HEK293 (cell line): ENCODE measurements at regions not wholly inside any gene's neighbourhood (a gene's known extent, or its start where the extent isn't known, plus 50 kb on each side); places are given as distances from the start of the nearest gene placed in this dataset.

ENCODE experiments used
- CTCF ChIA-PET: fragments of 350-600 bp; formaldehyde crosslinking; extraction: SDS; loops from one replicate; lab custom pipeline; 2021; ENCODE audit warnings: antibody characterized with exemption; lab: Yijun Ruan, JAX
- POLR2A ChIA-PET: fragments of 300-600 bp; formaldehyde crosslinking; extraction: SDS; loops from one replicate; lab custom pipeline; 2020; ENCODE audit warnings: antibody characterized with exemption, inconsistent platforms; lab: Yijun Ruan, JAX
- H3K27ac ChIP-seq: fragments of 200-500 bp; sonication (Bioruptor generic); 2 replicates; pipeline ENCODE4 v1.5.1; 2014; ENCODE audit warnings: low read depth, low read length, control low read depth, inconsistent platforms; ENCODE audit errors: extremely low read depth
- H3K36me3 ChIP-seq, 2 experiments: fragments of 200-500 bp in 1 of 2; sonication (Bioruptor generic) in 1 of 2; 1 replicate in 1 of 2; 2 replicates in 1 of 2; pipeline ENCODE4 v1.5.1; 2014 to 2017; ENCODE audit warnings: inconsistent platforms in 2 of 2, low read length in 2 of 2; ENCODE audit not compliant: control insufficient read depth in 2 of 2, insufficient read depth in 1 of 2
- H3K4me1 ChIP-seq: fragments of 200-500 bp; sonication (Bioruptor generic); 2 replicates; pipeline ENCODE4 v1.5.1; 2014; ENCODE audit warnings: mild to moderate bottlenecking, low read length, inconsistent platforms; ENCODE audit not compliant: control insufficient read depth, insufficient read depth
- H3K4me3 ChIP-seq: 2 replicates; pipeline ENCODE4 v1.5.1; 2011; ENCODE audit warnings: low read depth, mild to moderate bottlenecking, control low read depth, low read length, moderate library complexity
- H3K9me3 ChIP-seq: fragments of 200-500 bp; sonication (Bioruptor generic); 2 replicates; pipeline ENCODE4 v1.5.1; 2014; ENCODE audit warnings: low read depth, low read length, inconsistent platforms; ENCODE audit not compliant: control insufficient read depth, insufficient read depth
- REPIN1 ChIP-seq: fragments of 450-650 bp; formaldehyde crosslinking; IDR thresholded peaks from 2 replicates; pipeline ENCODE4 v1.5.1; 2017; ENCODE audit warnings: missing biosample characterization, missing genetic modification characterization, low read depth
- SCRT2 ChIP-seq: fragments of 450-650 bp; formaldehyde crosslinking; IDR thresholded peaks from 2 replicates; pipeline ENCODE4 v1.5.1; 2016; ENCODE audit warnings: missing biosample characterization, missing genetic modification characterization
- SP2 ChIP-seq: fragments of 450-650 bp; formaldehyde crosslinking; IDR thresholded peaks from 2 replicates; pipeline ENCODE4 v1.5.1; 2016; ENCODE audit warnings: missing biosample characterization, missing genetic modification characterization
- YY2 ChIP-seq: fragments of 450-650 bp; formaldehyde crosslinking; IDR thresholded peaks from 2 replicates; pipeline ENCODE4 v1.5.1; 2016; ENCODE audit warnings: missing biosample characterization, missing genetic modification characterization
- ZNF174 ChIP-seq: fragments of 450-650 bp; formaldehyde crosslinking; IDR thresholded peaks from 2 replicates; pipeline ENCODE4 v1.5.0; 2017; ENCODE audit warnings: missing biosample characterization, mild to moderate bottlenecking, missing genetic modification characterization
- ZNF354C ChIP-seq: fragments of 450-650 bp; formaldehyde crosslinking; IDR thresholded peaks from 2 replicates; pipeline ENCODE4 v1.5.1; 2016; ENCODE audit warnings: missing biosample characterization, missing genetic modification characterization, low read depth, borderline replicate concordance
- ZNF37A ChIP-seq: fragments of 450-650 bp; IDR thresholded peaks from 2 replicates; pipeline ENCODE4 v1.5.1; 2018; ENCODE audit warnings: missing biosample characterization, missing genetic modification characterization
- ZNF394 ChIP-seq: fragments of 450-650 bp; formaldehyde crosslinking; IDR thresholded peaks from 2 replicates; pipeline ENCODE4 v1.5.1; 2016; ENCODE audit warnings: missing biosample characterization, missing genetic modification characterization, mild to moderate bottlenecking, moderate library complexity, borderline replicate concordance
- ZNF426 ChIP-seq: fragments of 450-650 bp; formaldehyde crosslinking; IDR thresholded peaks from 2 replicates; pipeline ENCODE4 v1.5.1; 2017; ENCODE audit warnings: missing biosample characterization, missing genetic modification characterization, mild to moderate bottlenecking, inconsistent platforms, moderate library complexity
- ZNF660 ChIP-seq: fragments of 450-650 bp; IDR thresholded peaks from 2 replicates; pipeline ENCODE4 v1.5.1; 2018; ENCODE audit warnings: missing biosample characterization, mild to moderate bottlenecking, missing genetic modification characterization
- ZNF776 ChIP-seq: fragments of 450-650 bp; formaldehyde crosslinking; IDR thresholded peaks from 2 replicates; pipeline ENCODE4 v1.5.0; 2017; ENCODE audit warnings: missing biosample characterization, missing genetic modification characterization, borderline replicate concordance
- ZSCAN16 ChIP-seq: fragments of 450-650 bp; formaldehyde crosslinking; IDR thresholded peaks from 2 replicates; pipeline ENCODE4 v1.5.1; 2016; ENCODE audit warnings: missing biosample characterization, missing genetic modification characterization
- ZSCAN30 ChIP-seq: fragments of 450-650 bp; IDR thresholded peaks from 2 replicates; pipeline ENCODE4 v1.5.1; 2018; ENCODE audit warnings: missing biosample characterization, mild to moderate bottlenecking, missing genetic modification characterization, moderate library complexity
- TF ChIP-seq, protein P1 (sequence below): fragments of 450-650 bp; formaldehyde crosslinking; IDR thresholded peaks from 2 replicates; pipeline ENCODE4 v1.5.1; 2016; ENCODE audit warnings: missing biosample characterization, missing genetic modification characterization
- TF ChIP-seq, protein P2 (sequence below): fragments of 450-650 bp; formaldehyde crosslinking; IDR thresholded peaks from 2 replicates; pipeline ENCODE4 v1.5.1; 2016; ENCODE audit warnings: missing biosample characterization, missing genetic modification characterization, low read depth
- TF ChIP-seq, protein P3 (sequence below): fragments of 450-650 bp; formaldehyde crosslinking; IDR thresholded peaks from 2 replicates; pipeline ENCODE4 v1.5.1; 2016; ENCODE audit warnings: missing biosample characterization, missing genetic modification characterization
- TF ChIP-seq, protein P4 (sequence below): fragments of 450-650 bp; formaldehyde crosslinking; IDR thresholded peaks from 2 replicates; pipeline ENCODE4 v1.5.1; 2016; ENCODE audit warnings: missing biosample characterization, missing genetic modification characterization
- TF ChIP-seq, protein P5 (sequence below): fragments of 450-650 bp; formaldehyde crosslinking; IDR thresholded peaks from 2 replicates; pipeline ENCODE4 v1.5.1; 2016; ENCODE audit warnings: missing biosample characterization, missing genetic modification characterization, borderline replicate concordance

DNA sequence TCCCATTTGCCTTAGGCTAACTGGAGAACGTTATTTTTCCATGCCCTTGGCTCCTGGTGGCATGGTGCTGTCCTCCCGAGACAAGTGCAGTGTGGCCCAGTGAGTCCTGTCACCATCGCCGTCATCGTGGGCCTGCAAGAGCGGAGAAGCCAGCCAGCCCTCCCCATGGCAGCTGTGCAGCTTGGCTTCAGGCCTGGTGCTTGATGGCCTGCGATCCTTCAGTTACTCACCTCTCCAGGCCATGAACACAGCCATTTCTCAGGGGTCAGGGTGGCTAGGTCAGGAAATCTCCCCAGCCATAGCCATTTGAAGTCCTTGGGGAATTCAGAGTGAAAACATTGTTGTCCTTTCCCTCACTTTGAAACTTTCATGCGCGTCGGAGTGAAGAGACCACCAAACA is 189.0 kb upstream of the RGMA start (continued):
- no peak for TF ChIP-seq ZNF426

DNA sequence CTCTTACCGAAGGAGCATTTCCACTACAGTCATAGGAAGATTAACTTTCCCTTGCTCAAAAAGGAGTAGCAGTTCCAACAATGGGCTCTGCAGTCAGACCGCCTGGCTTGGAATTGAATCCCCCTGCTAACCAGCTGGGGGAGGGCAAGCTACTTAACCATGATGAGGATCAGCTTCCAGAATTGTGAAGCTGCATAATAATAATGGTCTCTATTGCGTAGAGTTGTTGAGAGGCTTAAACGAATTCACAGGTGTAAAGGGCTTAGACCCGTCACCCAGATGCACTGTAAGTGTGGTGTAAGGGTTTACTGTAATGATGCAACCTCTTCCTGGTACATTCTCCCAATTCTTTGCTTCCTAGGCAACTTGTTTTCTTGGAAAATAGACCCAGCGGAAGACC is 185.2 kb upstream of the RGMA start:
- Histone ChIP-seq H3K36me3 (no peaks in the 10 kb centered on the region), H3K4me3 (no peak overlapping the region), H3K4me1 (no peaks in the 10 kb centered on the region), H3K9me3 (no peaks in the 10 kb centered on the region; the same call in 1 of the 2 replicates), H3K27ac (no peak overlapping the region)
- CTCF ChIA-PET: no interaction called here
- POLR2A ChIA-PET: no interaction called here
- TF ChIP-seq, protein P1, sequence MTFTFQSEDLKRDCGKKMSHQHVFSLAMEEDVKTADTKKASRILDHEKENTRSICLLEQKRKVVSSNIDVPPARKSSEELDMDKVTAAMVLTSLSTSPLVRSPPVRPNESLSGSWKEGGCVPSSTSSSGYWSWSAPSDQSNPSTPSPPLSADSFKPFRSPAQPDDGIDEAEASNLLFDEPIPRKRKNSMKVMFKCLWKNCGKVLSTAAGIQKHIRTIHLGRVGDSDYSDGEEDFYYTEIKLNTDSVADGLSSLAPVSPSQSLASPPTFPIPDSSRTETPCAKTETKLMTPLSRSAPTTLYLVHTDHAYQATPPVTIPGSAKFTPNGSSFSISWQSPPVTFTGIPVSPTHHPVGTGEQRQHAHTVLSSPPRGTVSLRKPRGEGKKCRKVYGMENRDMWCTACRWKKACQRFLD (tag by site-specific recombination): no peak
- TF ChIP-seq, protein P2, sequence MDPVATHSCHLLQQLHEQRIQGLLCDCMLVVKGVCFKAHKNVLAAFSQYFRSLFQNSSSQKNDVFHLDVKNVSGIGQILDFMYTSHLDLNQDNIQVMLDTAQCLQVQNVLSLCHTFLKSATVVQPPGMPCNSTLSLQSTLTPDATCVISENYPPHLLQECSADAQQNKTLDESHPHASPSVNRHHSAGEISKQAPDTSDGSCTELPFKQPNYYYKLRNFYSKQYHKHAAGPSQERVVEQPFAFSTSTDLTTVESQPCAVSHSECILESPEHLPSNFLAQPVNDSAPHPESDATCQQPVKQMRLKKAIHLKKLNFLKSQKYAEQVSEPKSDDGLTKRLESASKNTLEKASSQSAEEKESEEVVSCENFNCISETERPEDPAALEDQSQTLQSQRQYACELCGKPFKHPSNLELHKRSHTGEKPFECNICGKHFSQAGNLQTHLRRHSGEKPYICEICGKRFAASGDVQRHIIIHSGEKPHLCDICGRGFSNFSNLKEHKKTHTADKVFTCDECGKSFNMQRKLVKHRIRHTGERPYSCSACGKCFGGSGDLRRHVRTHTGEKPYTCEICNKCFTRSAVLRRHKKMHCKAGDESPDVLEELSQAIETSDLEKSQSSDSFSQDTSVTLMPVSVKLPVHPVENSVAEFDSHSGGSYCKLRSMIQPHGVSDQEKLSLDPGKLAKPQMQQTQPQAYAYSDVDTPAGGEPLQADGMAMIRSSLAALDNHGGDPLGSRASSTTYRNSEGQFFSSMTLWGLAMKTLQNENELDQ (tag by site-specific recombination): no peak
- TF ChIP-seq ZNF776 (tag by site-specific recombination) (no peak), ZNF660 (no peak), ZSCAN30 (tag by site-specific recombination) (no peak), SP2 (no peak), ZNF354C (tag by site-specific recombination) (no peak), SCRT2 (tag by site-specific recombination) (no peak), YY2 (tag by site-specific recombination) (no peak), REPIN1 (tag by site-specific recombination) (no peak), ZNF394 (tag by site-specific recombination) (no peak), ZSCAN16 (tag by site-specific recombination) (no peak), ZNF174 (tag by site-specific recombination) (no peak), ZNF37A (no peak)
- TF ChIP-seq, protein P3, sequence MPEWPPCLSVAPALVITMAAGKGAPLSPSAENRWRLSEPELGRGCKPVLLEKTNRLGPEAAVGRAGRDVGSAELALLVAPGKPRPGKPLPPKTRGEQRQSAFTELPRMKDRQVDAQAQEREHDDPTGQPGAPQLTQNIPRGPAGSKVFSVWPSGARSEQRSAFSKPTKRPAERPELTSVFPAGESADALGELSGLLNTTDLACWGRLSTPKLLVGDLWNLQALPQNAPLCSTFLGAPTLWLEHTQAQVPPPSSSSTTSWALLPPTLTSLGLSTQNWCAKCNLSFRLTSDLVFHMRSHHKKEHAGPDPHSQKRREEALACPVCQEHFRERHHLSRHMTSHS: no peak
- TF ChIP-seq, protein P4, sequence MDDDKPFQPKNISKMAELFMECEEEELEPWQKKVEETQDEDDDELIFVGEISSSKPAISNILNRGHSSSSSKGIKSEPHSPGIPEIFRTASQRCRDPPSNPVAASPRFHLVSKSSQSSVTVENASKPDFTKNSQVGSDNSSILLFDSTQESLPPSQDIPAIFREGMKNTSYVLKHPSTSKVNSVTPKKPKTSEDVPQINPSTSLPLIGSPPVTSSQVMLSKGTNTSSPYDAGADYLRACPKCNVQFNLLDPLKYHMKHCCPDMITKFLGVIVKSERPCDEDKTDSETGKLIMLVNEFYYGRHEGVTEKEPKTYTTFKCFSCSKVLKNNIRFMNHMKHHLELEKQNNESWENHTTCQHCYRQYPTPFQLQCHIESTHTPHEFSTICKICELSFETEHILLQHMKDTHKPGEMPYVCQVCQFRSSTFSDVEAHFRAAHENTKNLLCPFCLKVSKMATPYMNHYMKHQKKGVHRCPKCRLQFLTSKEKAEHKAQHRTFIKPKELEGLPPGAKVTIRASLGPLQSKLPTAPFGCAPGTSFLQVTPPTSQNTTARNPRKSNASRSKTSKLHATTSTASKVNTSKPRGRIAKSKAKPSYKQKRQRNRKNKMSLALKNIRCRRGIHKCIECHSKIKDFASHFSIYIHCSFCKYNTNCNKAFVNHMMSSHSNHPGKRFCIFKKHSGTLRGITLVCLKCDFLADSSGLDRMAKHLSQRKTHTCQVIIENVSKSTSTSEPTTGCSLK (tag by site-specific recombination): no peak
- TF ChIP-seq, protein P5, sequence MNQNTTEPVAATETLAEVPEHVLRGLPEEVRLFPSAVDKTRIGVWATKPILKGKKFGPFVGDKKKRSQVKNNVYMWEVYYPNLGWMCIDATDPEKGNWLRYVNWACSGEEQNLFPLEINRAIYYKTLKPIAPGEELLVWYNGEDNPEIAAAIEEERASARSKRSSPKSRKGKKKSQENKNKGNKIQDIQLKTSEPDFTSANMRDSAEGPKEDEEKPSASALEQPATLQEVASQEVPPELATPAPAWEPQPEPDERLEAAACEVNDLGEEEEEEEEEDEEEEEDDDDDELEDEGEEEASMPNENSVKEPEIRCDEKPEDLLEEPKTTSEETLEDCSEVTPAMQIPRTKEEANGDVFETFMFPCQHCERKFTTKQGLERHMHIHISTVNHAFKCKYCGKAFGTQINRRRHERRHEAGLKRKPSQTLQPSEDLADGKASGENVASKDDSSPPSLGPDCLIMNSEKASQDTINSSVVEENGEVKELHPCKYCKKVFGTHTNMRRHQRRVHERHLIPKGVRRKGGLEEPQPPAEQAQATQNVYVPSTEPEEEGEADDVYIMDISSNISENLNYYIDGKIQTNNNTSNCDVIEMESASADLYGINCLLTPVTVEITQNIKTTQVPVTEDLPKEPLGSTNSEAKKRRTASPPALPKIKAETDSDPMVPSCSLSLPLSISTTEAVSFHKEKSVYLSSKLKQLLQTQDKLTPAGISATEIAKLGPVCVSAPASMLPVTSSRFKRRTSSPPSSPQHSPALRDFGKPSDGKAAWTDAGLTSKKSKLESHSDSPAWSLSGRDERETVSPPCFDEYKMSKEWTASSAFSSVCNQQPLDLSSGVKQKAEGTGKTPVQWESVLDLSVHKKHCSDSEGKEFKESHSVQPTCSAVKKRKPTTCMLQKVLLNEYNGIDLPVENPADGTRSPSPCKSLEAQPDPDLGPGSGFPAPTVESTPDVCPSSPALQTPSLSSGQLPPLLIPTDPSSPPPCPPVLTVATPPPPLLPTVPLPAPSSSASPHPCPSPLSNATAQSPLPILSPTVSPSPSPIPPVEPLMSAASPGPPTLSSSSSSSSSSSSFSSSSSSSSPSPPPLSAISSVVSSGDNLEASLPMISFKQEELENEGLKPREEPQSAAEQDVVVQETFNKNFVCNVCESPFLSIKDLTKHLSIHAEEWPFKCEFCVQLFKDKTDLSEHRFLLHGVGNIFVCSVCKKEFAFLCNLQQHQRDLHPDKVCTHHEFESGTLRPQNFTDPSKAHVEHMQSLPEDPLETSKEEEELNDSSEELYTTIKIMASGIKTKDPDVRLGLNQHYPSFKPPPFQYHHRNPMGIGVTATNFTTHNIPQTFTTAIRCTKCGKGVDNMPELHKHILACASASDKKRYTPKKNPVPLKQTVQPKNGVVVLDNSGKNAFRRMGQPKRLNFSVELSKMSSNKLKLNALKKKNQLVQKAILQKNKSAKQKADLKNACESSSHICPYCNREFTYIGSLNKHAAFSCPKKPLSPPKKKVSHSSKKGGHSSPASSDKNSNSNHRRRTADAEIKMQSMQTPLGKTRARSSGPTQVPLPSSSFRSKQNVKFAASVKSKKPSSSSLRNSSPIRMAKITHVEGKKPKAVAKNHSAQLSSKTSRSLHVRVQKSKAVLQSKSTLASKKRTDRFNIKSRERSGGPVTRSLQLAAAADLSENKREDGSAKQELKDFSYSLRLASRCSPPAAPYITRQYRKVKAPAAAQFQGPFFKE (tag by site-specific recombination): no peak
- TF ChIP-seq, all 188 proteins: peak for 0
